ENCODE measurements at regions not wholly inside any gene's neighbourhood (a gene's known extent, or its start where the extent isn't known, plus 50 kb on each side); places are given as distances from the start of the nearest gene placed in this dataset.

DNA sequence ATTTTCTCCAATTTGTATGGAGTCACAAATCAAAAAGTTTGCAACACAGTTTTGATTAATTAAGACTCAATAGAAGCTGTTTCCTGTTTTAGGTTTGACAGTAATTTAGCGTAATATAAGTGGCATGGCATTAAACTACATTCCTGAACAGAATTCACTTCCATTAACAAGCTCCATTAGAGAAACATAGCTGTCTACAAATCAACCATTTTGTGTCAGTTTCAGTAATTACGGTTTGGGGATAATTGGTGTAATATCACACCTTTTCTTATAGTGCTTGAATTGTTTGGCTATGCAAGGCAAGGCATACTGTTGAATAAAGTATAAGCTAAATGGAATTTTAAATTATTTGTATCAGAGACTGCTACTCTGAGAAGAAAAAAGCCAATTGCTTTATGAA is 585.5 kb downstream of the CBLN2 start:
- TF ChIP-seq CTCF (IDR thresholded peaks at IDR 0.05; ENCODE audit: poor library complexity): no peak
- TF ChIP-seq EZH2 (IDR thresholded peaks at IDR 0.05; ENCODE audit: borderline replicate concordance): no peak
- no peak for TF ChIP-seq EZH2phosphoT487 (IDR thresholded peaks at IDR 0.05; ENCODE audit: low read depth, severe bottlenecking, unreplicated experiment)
